Transverse colon (tissue), 4 donors: ENCODE measurements at regions not wholly inside any gene's neighbourhood (a gene's known extent, or its start where the extent isn't known, plus 50 kb on each side); places are given as distances from the start of the nearest gene placed in this dataset.

ENCODE experiments used
- CTCF ChIP-seq, 5 experiments: fragments of 200-600 bp in 3 of 5; fragments of 450-650 bp in 2 of 5; sonication (generic) in 3 of 5; IDR thresholded peaks; 1 replicate in 2 of 5; 2 replicates in 3 of 5; pipeline ENCODE4 v1.5.1; 2016 to 2017; ENCODE audit warnings: antibody characterized with exemption in 5 of 5, inconsistent platforms in 3 of 5, mild to moderate bottlenecking in 2 of 5, moderate library complexity in 1 of 5
- POLR2A ChIP-seq: fragments of 450-650 bp; IDR thresholded peaks from one replicate; pipeline ENCODE4 v1.6.1; 2016; ENCODE audit warnings: antibody characterized with exemption, mild to moderate bottlenecking, moderate library complexity
- POLR2AphosphoS5 ChIP-seq, 3 donors: sonication (generic); formaldehyde crosslinking; IDR thresholded peaks; one replicate each; pipeline ENCODE4 v1.6.1; 2016; ENCODE audit warnings: antibody characterized with exemption in 3 of 3

- no peak for TF ChIP-seq CTCF (IDR thresholded peaks at IDR 0.05)
- TF ChIP-seq POLR2AphosphoS5 (IDR thresholded peaks at IDR 0.05), result no peak
- TF ChIP-seq POLR2A, result no peak
Measured at GRCh38 chr11:70844387-70844786, 408.0 kb downstream of the SHANK2 start.
